Hippocampal formation (tissue), 2 donors: ENCODE measurements at regions not wholly inside any gene's neighbourhood (a gene's known extent, or its start where the extent isn't known, plus 50 kb on each side); places are given as distances from the start of the nearest gene placed in this dataset.
"Not testable (repeated sequence)": the region's sequence is repeated elsewhere in the genome, so short reads cannot be mapped to it uniquely, and the experiment has no call there.

ENCODE experiments used
- DNase-seq, 2 donors: peaks; one replicate each; lab custom pipeline; 2025; lab: John Stamatoyannopoulos, UW

GRCh38 chr14:27236601-27237000 lies 638.8 kb upstream of the NOVA1 start:
- no peak for DNase-seq

- DNase-seq: no peak
These were observed 645.0 kb upstream of the NOVA1 start for GRCh38 chr14:27242874-27243273.

- no peak for DNase-seq
These were observed 645.5 kb upstream of the NOVA1 start for GRCh38 chr14:27243365-27243764.

- DNase-seq: no peak
These were observed 648.1 kb upstream of the NOVA1 start for GRCh38 chr14:27245947-27246346.

GRCh38 chr14:27253966-27254365 lies 656.1 kb upstream of the NOVA1 start:
- no peak for DNase-seq

- no peak for DNase-seq
These were observed 659.0 kb upstream of the NOVA1 start for GRCh38 chr14:27256805-27257204.

GRCh38 chr14:27267876-27268275 lies 670.0 kb upstream of the NOVA1 start:
- DNase-seq: no peak

GRCh38 chr14:27270716-27271115 lies 672.9 kb upstream of the NOVA1 start:
- no peak for DNase-seq

- no peak for DNase-seq
These were observed 680.5 kb upstream of the NOVA1 start for GRCh38 chr14:27278341-27278740.

- no peak for DNase-seq
These were observed 707.7 kb upstream of the NOVA1 start for GRCh38 chr14:27305441-27305945.

GRCh38 chr14:27312730-27313129 lies 714.9 kb upstream of the NOVA1 start:
- not testable (repeated sequence) for DNase-seq

- DNase-seq: no peak
These were observed 716.4 kb upstream of the NOVA1 start for GRCh38 chr14:27314231-27314630.

GRCh38 chr14:27315477-27315876 lies 717.6 kb upstream of the NOVA1 start:
- DNase-seq: no peak

GRCh38 chr14:27315947-27316346 lies 718.1 kb upstream of the NOVA1 start:
- no peak for DNase-seq

- DNase-seq: no peak
These were observed 721.1 kb upstream of the NOVA1 start for GRCh38 chr14:27318774-27319420.

GRCh38 chr14:27320261-27320660 lies 722.4 kb upstream of the NOVA1 start:
- DNase-seq: no peak

- DNase-seq: no peak
These were observed 729.3 kb upstream of the NOVA1 start for GRCh38 chr14:27327095-27327494.

- no peak for DNase-seq
These were observed 740.2 kb upstream of the NOVA1 start for GRCh38 chr14:27338012-27338411.

GRCh38 chr14:27363036-27363435 lies 765.2 kb upstream of the NOVA1 start:
- DNase-seq: not testable (repeated sequence)

- DNase-seq: no peak
These were observed 768.8 kb upstream of the NOVA1 start for GRCh38 chr14:27366596-27366995.

GRCh38 chr14:27367345-27367744 lies 769.5 kb upstream of the NOVA1 start:
- no peak for DNase-seq

GRCh38 chr14:27370074-27370473 lies 772.2 kb upstream of the NOVA1 start:
- no peak for DNase-seq

- DNase-seq: no peak
These were observed 772.9 kb upstream of the NOVA1 start for GRCh38 chr14:27370775-27371174.

GRCh38 chr14:27371209-27371608 lies 773.4 kb upstream of the NOVA1 start:
- DNase-seq: no peak
